Karpas-422 (cell line): ENCODE measurements at regions not wholly inside any gene's neighbourhood (a gene's known extent, or its start where the extent isn't known, plus 50 kb on each side); places are given as distances from the start of the nearest gene placed in this dataset.
"Not testable (repeated sequence)": the region's sequence is repeated elsewhere in the genome, so short reads cannot be mapped to it uniquely, and the experiment has no call there.

ENCODE experiments used
- DNase-seq: peaks from one replicate; pipeline ENCODE4 v3.0.0-alpha.2; 2015
- H2AFZ ChIP-seq: fragments of 200-600 bp; sonication (generic); 2 replicates; pipeline ENCODE4 v1.6.1; 2014; ENCODE audit warnings: antibody characterized with exemption, low read length, mixed read lengths
- H3K27ac ChIP-seq: fragments of 200-600 bp; sonication (generic); 2 replicates; pipeline ENCODE4 v1.5.1; 2014; ENCODE audit warnings: mild to moderate bottlenecking, low read length, moderate library complexity
- H3K27me3 ChIP-seq: fragments of 200-600 bp; sonication (generic); 2 replicates; pipeline ENCODE4 v1.6.1; 2014; ENCODE audit warnings: low read length, mixed read lengths
- H3K36me3 ChIP-seq: fragments of 200-600 bp; sonication (generic); 2 replicates; pipeline ENCODE4 v1.6.1; 2014; ENCODE audit warnings: low read length, mixed read lengths; ENCODE audit not compliant: insufficient read depth
- H3K4me1 ChIP-seq: fragments of 200-600 bp; sonication (generic); 2 replicates; pipeline ENCODE4 v1.6.1; 2014; ENCODE audit warnings: mild to moderate bottlenecking, low read length, mixed read lengths
- H3K4me2 ChIP-seq: fragments of 200-600 bp; sonication (generic); 2 replicates; pipeline ENCODE4 v1.6.1; 2014; ENCODE audit warnings: low read length, low read depth, mild to moderate bottlenecking; ENCODE audit not compliant: poor library complexity, severe bottlenecking
- H3K4me3 ChIP-seq: fragments of 200-600 bp; sonication (generic); 2 replicates; pipeline ENCODE4 v1.5.1; 2014; ENCODE audit warnings: mild to moderate bottlenecking, antibody characterized with exemption, low read length, mixed read lengths
- H3K79me2 ChIP-seq: fragments of 200-600 bp; sonication (generic); 2 replicates; pipeline ENCODE4 v1.6.1; 2014; ENCODE audit warnings: mild to moderate bottlenecking, low read length, mixed read lengths
- H3K9ac ChIP-seq: fragments of 200-600 bp; sonication (generic); 2 replicates; pipeline ENCODE4 v1.6.0; 2014; ENCODE audit warnings: low read length
- H3K9me2 ChIP-seq: fragments of 200-600 bp; sonication (generic), shearing (Covaris generic); replicated peaks from 2 replicates; pipeline ENCODE4 v1.6.0; 2014; ENCODE audit warnings: mild to moderate bottlenecking, low read length, moderate library complexity; ENCODE audit not compliant: insufficient read depth
- H3K9me3 ChIP-seq: fragments of 300-700, 200-600 bp; sonication (generic); 2 replicates; pipeline ENCODE4 v1.6.1; 2014; ENCODE audit warnings: low read length, mixed read lengths
- H4K20me1 ChIP-seq: fragments of 200-600 bp; sonication (generic); 2 replicates; pipeline ENCODE4 v1.6.1; 2014; ENCODE audit warnings: mild to moderate bottlenecking, antibody characterized with exemption, low read length, low read depth; ENCODE audit not compliant: insufficient read depth

DNA sequence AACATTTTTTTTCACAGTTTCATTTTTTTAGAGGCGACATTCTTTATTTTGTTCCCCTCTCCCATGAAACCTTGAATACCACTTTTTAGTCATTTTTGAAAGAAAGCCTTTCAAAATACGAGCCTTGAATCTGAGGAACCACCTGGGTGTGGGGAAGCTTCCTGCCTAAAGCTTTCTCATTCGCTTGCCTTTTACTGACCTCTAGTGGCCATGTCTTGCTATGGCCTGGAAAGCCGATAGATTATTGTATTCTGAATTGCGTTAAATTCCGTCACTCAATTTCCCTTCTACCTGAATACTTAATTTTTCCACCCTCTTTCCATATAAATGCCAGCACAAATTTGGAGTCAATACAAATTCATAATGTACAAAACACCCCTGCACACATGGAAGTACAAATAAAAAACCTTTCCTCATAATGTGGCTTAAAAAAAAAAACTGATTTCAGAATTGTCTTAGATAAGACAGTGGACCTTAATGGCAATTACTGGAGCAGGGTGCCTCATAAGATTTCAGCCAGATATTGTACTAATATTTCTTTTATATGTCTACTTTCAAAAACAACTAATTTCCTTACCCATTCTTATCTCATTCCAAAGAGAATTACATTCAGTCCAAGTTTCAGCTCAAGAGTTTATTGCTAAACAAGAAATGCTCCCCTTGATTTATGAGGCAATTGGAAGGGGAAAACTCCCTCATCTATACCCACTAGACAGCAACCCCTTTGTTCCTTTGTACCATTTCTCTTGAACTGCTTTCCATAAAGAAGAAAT lies 217.9 kb downstream of the CENPC start:
- H2AFZ ChIP-seq, result no peak overlapping the region
- H3K9me3 ChIP-seq, result no peaks in the 10 kb centered on the region
- H3K79me2 ChIP-seq, result no peaks in the 10 kb centered on the region
- H3K9me2 ChIP-seq, result no peaks in the 10 kb centered on the region
- H3K4me2 ChIP-seq, result no peak overlapping the region
- H3K4me1 ChIP-seq, result no peaks in the 10 kb centered on the region
- DNase-seq, result peak; percentile 89
- H3K4me3 ChIP-seq, result no peak overlapping the region
- no peak overlapping the region for H3K9ac ChIP-seq
- no peaks in the 10 kb centered on the region for H3K36me3 ChIP-seq
- H3K27me3 ChIP-seq, result no peaks in the 10 kb centered on the region
- no peaks in the 10 kb centered on the region for H4K20me1 ChIP-seq
- no peak overlapping the region for H3K27ac ChIP-seq

GRCh38 chr4:67325791-67326190 lies 219.5 kb downstream of the CENPC start:
- H3K4me1 ChIP-seq, result no peaks in the 10 kb centered on the region
- H3K36me3 ChIP-seq, result no peaks in the 10 kb centered on the region
- no peak overlapping the region for H3K27ac ChIP-seq
- H3K9me3 ChIP-seq, result no peaks in the 10 kb centered on the region
- H3K9me2 ChIP-seq, result no peaks in the 10 kb centered on the region
- no peaks in the 10 kb centered on the region for H3K27me3 ChIP-seq
- H2AFZ ChIP-seq, result no peak overlapping the region
- no peaks in the 10 kb centered on the region for H3K79me2 ChIP-seq
- no peak for DNase-seq
- no peak overlapping the region for H3K4me2 ChIP-seq
- H4K20me1 ChIP-seq, result no peaks in the 10 kb centered on the region
- H3K9ac ChIP-seq, result no peak overlapping the region
- no peak overlapping the region for H3K4me3 ChIP-seq

DNA sequence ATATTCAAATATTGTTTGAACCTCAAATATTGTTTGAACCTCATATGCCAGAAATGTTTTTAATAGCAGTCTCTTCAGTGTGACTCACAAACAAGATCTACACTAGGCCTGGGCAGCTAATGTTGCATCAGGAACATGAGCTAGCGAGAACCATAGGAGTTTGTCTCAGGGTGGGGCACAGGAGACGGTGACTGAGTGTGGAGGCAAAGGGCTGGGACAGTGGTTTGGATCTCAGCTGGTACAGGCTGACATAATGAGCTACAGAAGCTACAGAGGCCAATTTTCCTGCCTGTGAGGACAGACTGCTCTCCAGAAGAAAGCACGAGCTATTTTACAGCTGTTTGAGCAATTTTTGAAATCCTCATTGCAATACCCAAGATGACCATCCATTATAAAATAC lies 224.7 kb downstream of the CENPC start:
- no peaks in the 10 kb centered on the region for H3K9me3 ChIP-seq
- H3K79me2 ChIP-seq, result no peaks in the 10 kb centered on the region
- H3K4me2 ChIP-seq, result no peak overlapping the region
- H3K27ac ChIP-seq, result no peak overlapping the region
- no peaks in the 10 kb centered on the region for H3K36me3 ChIP-seq
- no peaks in the 10 kb centered on the region for H3K27me3 ChIP-seq
- no peaks in the 10 kb centered on the region for H4K20me1 ChIP-seq
- DNase-seq, result no peak
- no peaks in the 10 kb centered on the region for H3K9me2 ChIP-seq
- H3K4me1 ChIP-seq, result no peaks in the 10 kb centered on the region
- H3K9ac ChIP-seq, result no peak overlapping the region
- H3K4me3 ChIP-seq, result no peak overlapping the region
- no peak overlapping the region for H2AFZ ChIP-seq

- not testable (repeated sequence) for H3K27me3 ChIP-seq, H3K27ac ChIP-seq, DNase-seq, H3K9me3 ChIP-seq, H3K4me2 ChIP-seq, H3K79me2 ChIP-seq, H3K4me1 ChIP-seq, H3K9ac ChIP-seq, H4K20me1 ChIP-seq, H2AFZ ChIP-seq, H3K36me3 ChIP-seq, H3K4me3 ChIP-seq, H3K9me2 ChIP-seq
Measured at GRCh38 chr4:67319607-67320006, 225.7 kb downstream of the CENPC start.

DNA sequence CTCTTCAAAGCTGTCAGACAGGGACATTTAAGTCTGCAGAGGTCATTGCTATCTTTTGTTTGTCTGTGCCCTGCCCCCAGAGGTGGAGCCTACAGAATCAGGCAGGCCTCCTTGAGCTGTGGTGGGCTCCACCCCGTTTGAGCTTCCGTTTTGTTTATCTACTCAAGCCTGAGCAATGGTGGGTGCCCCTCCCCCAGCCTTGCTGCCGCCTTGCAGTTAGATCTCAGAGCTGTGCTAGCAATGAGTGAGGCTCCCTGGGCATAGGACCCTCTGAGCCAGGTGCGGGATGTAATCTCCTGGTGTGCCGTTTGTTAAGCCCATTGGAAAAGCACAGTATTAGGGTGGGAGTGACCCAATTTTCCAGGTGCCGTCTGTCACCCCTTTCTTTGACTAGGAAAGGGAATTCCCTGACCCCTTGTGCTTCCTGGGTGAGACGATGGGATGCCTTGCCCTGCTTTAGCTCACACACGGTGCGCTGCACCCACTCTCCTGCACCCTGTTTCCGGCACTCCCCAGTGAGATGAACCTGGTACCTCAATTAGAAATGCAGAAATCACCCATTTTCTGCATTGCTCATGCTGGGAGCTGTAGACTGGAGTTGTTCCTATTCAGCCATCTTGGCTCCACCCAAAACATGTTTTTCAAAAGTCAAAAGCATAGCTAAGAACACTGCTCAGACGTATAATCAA lies 244.7 kb downstream of the CENPC start:
- not testable (repeated sequence) for H4K20me1 ChIP-seq, H3K27me3 ChIP-seq, H3K4me3 ChIP-seq, H3K4me1 ChIP-seq, H2AFZ ChIP-seq, H3K27ac ChIP-seq, H3K36me3 ChIP-seq, DNase-seq, H3K9ac ChIP-seq, H3K9me3 ChIP-seq, H3K79me2 ChIP-seq, H3K4me2 ChIP-seq, H3K9me2 ChIP-seq

DNA sequence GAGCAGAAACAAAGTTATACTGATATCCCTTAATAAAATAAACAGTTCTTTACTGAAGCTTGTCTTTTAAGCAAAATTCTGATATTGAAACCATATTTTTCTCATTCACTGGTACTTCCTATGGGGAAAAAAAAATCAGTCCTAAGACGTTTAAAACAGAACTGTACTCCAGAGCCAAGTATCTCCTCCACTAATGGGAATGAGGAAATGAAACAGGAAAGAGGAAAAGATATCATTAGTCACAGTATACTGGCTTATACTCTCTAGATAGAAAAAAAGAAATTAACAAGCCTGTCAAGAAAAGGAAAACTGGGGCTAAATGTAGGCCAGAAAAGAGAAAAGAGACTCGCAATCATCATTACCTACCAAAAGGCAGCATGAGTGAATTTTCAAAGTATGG lies 252.7 kb downstream of the CENPC start:
- no peak overlapping the region for H3K9ac ChIP-seq
- no peaks in the 10 kb centered on the region for H3K36me3 ChIP-seq
- H3K9me3 ChIP-seq, result no peaks in the 10 kb centered on the region
- H3K79me2 ChIP-seq, result no peaks in the 10 kb centered on the region
- no peak for DNase-seq
- no peak overlapping the region for H3K27ac ChIP-seq
- no peak overlapping the region for H2AFZ ChIP-seq
- H3K4me1 ChIP-seq, result peaks cover 3% of the 10 kb centered on the region; the same call in 1 of the 2 replicates
- H3K9me2 ChIP-seq, result no peaks in the 10 kb centered on the region
- H3K4me3 ChIP-seq, result no peak overlapping the region
- H4K20me1 ChIP-seq, result no peaks in the 10 kb centered on the region
- H3K4me2 ChIP-seq, result no peak overlapping the region
- H3K27me3 ChIP-seq, result no peaks in the 10 kb centered on the region

GRCh38 chr4:67292045-67292444 lies 253.3 kb downstream of the CENPC start:
- H3K4me2 ChIP-seq, result no peak overlapping the region
- no peak overlapping the region for H3K27ac ChIP-seq

DNA sequence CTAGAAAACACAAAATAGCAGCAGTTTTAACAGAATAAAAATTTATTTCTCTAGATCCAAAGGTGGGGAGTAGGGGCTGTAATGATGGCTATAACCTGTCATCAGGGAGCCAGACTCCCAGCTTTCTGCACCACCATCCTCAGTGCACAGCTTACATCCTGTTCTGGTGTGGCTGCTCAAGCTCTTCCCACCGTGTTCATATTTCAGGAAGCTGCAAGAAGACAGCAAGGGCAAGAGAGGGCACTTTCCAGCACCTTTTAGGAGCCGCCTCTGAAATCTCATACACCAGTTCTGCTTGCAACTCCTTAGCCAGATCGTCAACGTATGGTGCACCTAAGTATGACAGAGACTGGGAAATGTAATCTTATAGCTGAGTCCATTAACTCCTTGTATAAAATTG lies 253.7 kb downstream of the CENPC start:
- H4K20me1 ChIP-seq, result no peaks in the 10 kb centered on the region
- no peak overlapping the region for H3K9ac ChIP-seq
- no peaks in the 10 kb centered on the region for H3K36me3 ChIP-seq
- H3K4me2 ChIP-seq, result no peak overlapping the region
- H3K9me2 ChIP-seq, result no peaks in the 10 kb centered on the region
- DNase-seq, result no peak
- H3K27ac ChIP-seq, result no peak overlapping the region
- no peak overlapping the region for H2AFZ ChIP-seq
- H3K4me1 ChIP-seq, result peaks cover 3% of the 10 kb centered on the region; the same call in 1 of the 2 replicates
- H3K79me2 ChIP-seq, result no peaks in the 10 kb centered on the region
- H3K4me3 ChIP-seq, result no peak overlapping the region
- H3K27me3 ChIP-seq, result no peaks in the 10 kb centered on the region
- H3K9me3 ChIP-seq, result no peaks in the 10 kb centered on the region

More at GRCh38 chr4:67292045-67292444, 253.3 kb downstream of the CENPC start:
- H3K9ac ChIP-seq, result no peak overlapping the region
- no peak for DNase-seq
- H3K4me3 ChIP-seq, result no peak overlapping the region
- H3K9me3 ChIP-seq, result no peaks in the 10 kb centered on the region
- H3K27me3 ChIP-seq, result no peaks in the 10 kb centered on the region
- H2AFZ ChIP-seq, result no peak overlapping the region
- peaks cover 3% of the 10 kb centered on the region; the same call in 1 of the 2 replicates for H3K4me1 ChIP-seq
- no peaks in the 10 kb centered on the region for H3K36me3 ChIP-seq
- H3K9me2 ChIP-seq, result no peaks in the 10 kb centered on the region
- no peaks in the 10 kb centered on the region for H3K79me2 ChIP-seq
- H4K20me1 ChIP-seq, result no peaks in the 10 kb centered on the region
